ENCODE measurements at regions not wholly inside any gene's neighbourhood (a gene's known extent, or its start where the extent isn't known, plus 50 kb on each side); places are given as distances from the start of the nearest gene placed in this dataset.

- Histone ChIP-seq H3K9me3 (no peaks in the 10 kb centered on the region), H3K27ac (no peak overlapping the region), H3K36me3 (replicated peaks in 1 of 2; ENCODE audit: insufficient read depth in 1 of 2, low read depth in 2 of 2) (no peaks in the 10 kb centered on the region), H3K27me3 (no peaks in the 10 kb centered on the region), H3K4me1 (no peaks in the 10 kb centered on the region), H3K4me3 (no peak overlapping the region)
- TF ChIP-seq, protein P1, sequence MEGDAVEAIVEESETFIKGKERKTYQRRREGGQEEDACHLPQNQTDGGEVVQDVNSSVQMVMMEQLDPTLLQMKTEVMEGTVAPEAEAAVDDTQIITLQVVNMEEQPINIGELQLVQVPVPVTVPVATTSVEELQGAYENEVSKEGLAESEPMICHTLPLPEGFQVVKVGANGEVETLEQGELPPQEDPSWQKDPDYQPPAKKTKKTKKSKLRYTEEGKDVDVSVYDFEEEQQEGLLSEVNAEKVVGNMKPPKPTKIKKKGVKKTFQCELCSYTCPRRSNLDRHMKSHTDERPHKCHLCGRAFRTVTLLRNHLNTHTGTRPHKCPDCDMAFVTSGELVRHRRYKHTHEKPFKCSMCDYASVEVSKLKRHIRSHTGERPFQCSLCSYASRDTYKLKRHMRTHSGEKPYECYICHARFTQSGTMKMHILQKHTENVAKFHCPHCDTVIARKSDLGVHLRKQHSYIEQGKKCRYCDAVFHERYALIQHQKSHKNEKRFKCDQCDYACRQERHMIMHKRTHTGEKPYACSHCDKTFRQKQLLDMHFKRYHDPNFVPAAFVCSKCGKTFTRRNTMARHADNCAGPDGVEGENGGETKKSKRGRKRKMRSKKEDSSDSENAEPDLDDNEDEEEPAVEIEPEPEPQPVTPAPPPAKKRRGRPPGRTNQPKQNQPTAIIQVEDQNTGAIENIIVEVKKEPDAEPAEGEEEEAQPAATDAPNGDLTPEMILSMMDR (IDR thresholded peaks at IDR 0.05), result no peak
- no peak for TF ChIP-seq POLR2A (IDR thresholded peaks at IDR 0.05)
- 19 to 20% methylated on average over 6 of the region's 6 CpGs for WGBS, 2 donors
- intact Hi-C loops (cut with DNase I), result no loop called here
- DNase-seq (no peak), ATAC-seq (no peak)
Measured at GRCh38 chr5:2433086-2433485, 318.4 kb downstream of the IRX2 start.

GRCh38 chr5:2432076-2432920 is 319.2 kb downstream of the IRX2 start:
- WGBS, 2 donors, result 43 to 52% methylated on average over 14 of the region's 14 CpGs
- Histone ChIP-seq H3K36me3 (replicated peaks in 1 of 2; ENCODE audit: insufficient read depth in 1 of 2, low read depth in 2 of 2) (no peaks in the 10 kb centered on the region), H3K27ac (no peak overlapping the region), H3K9me3 (no peaks in the 10 kb centered on the region), H3K4me3 (no peak overlapping the region), H3K4me1 (no peaks in the 10 kb centered on the region), H3K27me3 (no peaks in the 10 kb centered on the region)
- DNase-seq (no peak), ATAC-seq (no peak)
- intact Hi-C loops (cut with DNase I), result no loop called here
- TF ChIP-seq, protein P1 (IDR thresholded peaks at IDR 0.05), result no peak
- no peak for TF ChIP-seq POLR2A (IDR thresholded peaks at IDR 0.05)

DNA sequence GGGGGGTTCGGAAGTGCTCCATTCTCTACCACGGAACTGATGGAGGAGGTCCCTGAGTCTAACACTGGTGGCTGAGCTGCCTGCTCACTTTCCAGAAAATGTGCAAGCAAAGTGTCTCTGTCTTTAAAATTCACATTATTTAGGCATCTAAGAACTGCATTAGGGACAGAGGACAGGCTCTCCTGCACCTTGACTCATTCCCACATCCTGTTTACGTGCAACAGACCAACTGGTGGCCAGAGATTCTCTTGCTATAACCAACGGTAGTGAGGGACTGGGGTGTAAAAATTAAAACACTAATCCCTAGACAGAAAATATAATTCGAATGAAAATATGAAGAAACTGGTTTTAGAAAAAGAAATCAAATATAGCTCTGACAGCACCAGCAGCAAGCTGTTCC is 320.9 kb downstream of the IRX2 start:
- ATAC-seq (no peak), DNase-seq (no peak)
- WGBS, 2 donors, result 44 to 50% methylated on average over 5 of the region's 5 CpGs
- TF ChIP-seq POLR2A (IDR thresholded peaks at IDR 0.05), result no peak
- TF ChIP-seq, protein P1 (IDR thresholded peaks at IDR 0.05), result no peak
- Histone ChIP-seq H3K27ac (no peak overlapping the region), H3K9me3 (no peaks in the 10 kb centered on the region), H3K4me1 (no peaks in the 10 kb centered on the region), H3K4me3 (no peak overlapping the region), H3K36me3 (replicated peaks in 1 of 2; ENCODE audit: insufficient read depth in 1 of 2, low read depth in 2 of 2) (no peaks in the 10 kb centered on the region), H3K27me3 (no peaks in the 10 kb centered on the region)
- intact Hi-C loops (cut with DNase I), result no loop called here

GRCh38 chr5:2427983-2428382 is 323.5 kb downstream of the IRX2 start:
- DNase-seq, result no peak
- intact Hi-C loops (cut with DNase I), result no loop called here
- ATAC-seq, result no peak
- Histone ChIP-seq H3K27me3 (no peaks in the 10 kb centered on the region), H3K4me1 (no peaks in the 10 kb centered on the region), H3K27ac (no peak overlapping the region), H3K9me3 (no peaks in the 10 kb centered on the region), H3K4me3 (no peak overlapping the region), H3K36me3 (replicated peaks in 1 of 2; ENCODE audit: insufficient read depth in 1 of 2, low read depth in 2 of 2) (no peaks in the 10 kb centered on the region)
- WGBS, 2 donors, result 47 to 79% methylated on average over 4 of the region's 4 CpGs
- TF ChIP-seq, protein P1 (IDR thresholded peaks at IDR 0.05), result no peak
- TF ChIP-seq POLR2A (IDR thresholded peaks at IDR 0.05), result no peak

- ATAC-seq, result no peak
- Histone ChIP-seq H3K9me3 (no peaks in the 10 kb centered on the region), H3K4me3 (no peak overlapping the region), H3K27me3 (no peaks in the 10 kb centered on the region), H3K27ac (no peak overlapping the region), H3K4me1 (no peaks in the 10 kb centered on the region), H3K36me3 (replicated peaks in 1 of 2; ENCODE audit: insufficient read depth in 1 of 2, low read depth in 2 of 2) (no peaks in the 10 kb centered on the region)
- TF ChIP-seq, protein P1 (IDR thresholded peaks at IDR 0.05), result no peak
- no peak for TF ChIP-seq POLR2A (IDR thresholded peaks at IDR 0.05)
- 52 to 68% methylated on average over 2 of the region's 2 CpGs for WGBS, 2 donors
- intact Hi-C loops (cut with DNase I), result no loop called here
- DNase-seq, result no peak
Measured at GRCh38 chr5:2423634-2424033, 327.8 kb downstream of the IRX2 start.

Data from body of pancreas (tissue), 4 donors.